ENCODE measurements at regions not wholly inside any gene's neighbourhood (a gene's known extent, or its start where the extent isn't known, plus 50 kb on each side); places are given as distances from the start of the nearest gene placed in this dataset.
"Not testable (repeated sequence)": the region's sequence is repeated elsewhere in the genome, so short reads cannot be mapped to it uniquely, and the experiment has no call there.

DNA sequence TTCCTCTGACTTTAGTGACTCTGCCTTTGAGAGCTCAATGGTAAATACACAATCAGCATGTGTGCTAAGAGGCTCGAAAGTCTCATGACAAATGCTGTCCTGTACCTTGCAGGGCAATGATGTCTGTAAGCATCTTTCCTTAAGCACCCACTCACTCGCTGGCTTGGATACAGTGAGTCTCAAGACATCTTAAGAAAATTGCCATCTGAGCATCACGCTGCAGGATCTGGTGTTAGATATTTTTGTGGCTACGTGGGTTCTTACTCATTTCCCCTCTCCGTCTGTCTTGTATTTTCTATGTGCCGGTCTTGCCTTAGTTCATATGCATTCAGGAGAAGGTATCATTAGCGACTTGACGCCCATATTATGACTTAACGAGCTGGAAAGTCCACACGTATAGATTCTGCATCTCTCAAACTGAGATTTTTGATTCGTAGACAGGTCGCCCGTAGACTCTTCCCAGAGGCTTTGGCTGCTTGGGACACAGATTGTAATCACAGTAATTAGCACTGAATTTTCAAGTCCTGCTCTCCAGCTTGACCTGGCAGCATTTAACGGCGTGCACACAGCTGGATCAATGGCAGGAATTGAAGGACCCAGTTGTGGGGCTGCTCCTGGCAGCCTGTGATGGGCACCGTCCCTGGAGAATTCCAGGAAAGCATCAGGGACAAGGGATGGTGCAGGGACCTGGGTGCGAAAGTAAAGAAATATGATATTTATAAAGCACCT, 231.2 kb downstream of the ZIC5 start:
- H3K36me3 Mint-ChIP-seq (ENCODE audit: low read depth): no peaks in the 10 kb centered on the region
- H3K4me1 Mint-ChIP-seq: peaks cover 6% of the 10 kb centered on the region
- H3K4me3 Mint-ChIP-seq: no peak overlapping the region
- ChIA-PET CTCF (interaction anchor here (0.7 kb wide), 1 partner anchor 84 kb away, joined by 3 read pairs; no protein-coding TSS in a partner anchor), POLR2A (no interaction called here)
- no peak overlapping the region for H3K27ac Mint-ChIP-seq
- no peaks in the 10 kb centered on the region for H3K9me3 Mint-ChIP-seq
- DNase-seq: no peak
- H3K27me3 Mint-ChIP-seq: no peaks in the 10 kb centered on the region

DNA sequence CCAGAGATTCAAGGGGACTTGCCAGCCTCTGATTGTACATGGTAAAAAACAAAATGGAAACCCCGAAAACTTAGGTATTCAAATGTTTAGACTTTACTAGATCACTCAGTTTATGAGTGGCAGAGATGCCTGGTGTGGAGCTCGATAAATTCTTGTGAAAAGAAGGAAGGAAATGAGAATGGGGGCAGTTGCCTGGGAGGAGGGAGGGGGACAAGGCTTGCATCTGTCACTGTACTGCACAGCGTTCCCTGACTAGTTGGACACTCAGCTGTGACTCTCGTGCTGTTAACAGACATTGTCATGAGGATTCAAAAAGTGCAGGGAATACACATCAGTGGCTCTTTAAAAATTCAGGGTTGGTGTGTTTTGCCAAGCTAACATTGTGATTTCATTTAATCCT, 232.9 kb downstream of the ZIC5 start:
- DNase-seq: no peak
- Mint-ChIP-seq H3K9me3 (no peaks in the 10 kb centered on the region), H3K36me3 (ENCODE audit: low read depth) (no peaks in the 10 kb centered on the region), H3K4me1 (peaks cover 6% of the 10 kb centered on the region), H3K4me3 (no peak overlapping the region), H3K27ac (no peak overlapping the region), H3K27me3 (peaks cover 2% of the 10 kb centered on the region)
- CTCF ChIA-PET: no interaction called here
- POLR2A ChIA-PET: interaction anchor here (0.5 kb wide), 1 partner anchor 22 kb away, joined by 3 read pairs; no protein-coding TSS in a partner anchor

DNA sequence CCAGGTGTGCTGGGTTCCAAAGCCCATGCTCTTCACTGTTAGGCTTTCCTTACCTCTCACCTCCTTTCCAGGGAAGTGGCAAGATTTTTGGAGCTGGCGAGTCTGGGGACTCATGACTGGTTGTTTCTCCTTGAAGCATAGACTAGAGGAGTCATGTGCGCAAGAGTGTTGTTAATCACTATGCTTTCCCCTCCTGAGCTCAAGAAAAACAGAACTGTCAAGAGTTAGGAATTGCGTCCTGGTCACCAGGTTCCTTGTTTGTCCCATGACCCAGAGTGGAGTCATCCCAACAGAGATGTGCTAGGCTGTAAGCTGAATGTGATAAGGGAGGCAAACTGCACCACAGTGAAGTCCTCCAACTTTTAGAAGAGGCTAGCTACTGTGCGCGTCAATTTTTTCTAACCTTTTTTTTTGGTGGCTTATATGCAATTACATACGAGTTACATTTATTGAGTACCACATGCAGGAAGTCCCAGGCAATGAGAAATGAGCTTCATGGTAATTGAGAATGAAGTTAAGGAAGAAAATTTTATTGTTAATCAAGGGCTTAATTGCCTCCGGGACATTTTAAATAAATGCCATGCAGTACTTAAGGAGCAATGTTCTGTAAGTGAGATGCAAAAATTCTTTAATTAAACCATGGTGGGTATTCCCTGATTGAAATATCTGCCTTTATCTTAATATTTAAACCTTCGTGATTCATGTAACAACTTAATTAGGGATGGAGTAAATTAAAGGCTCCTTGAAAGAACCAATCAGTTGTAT, 233.9 kb downstream of the ZIC5 start:
- H3K4me1 Mint-ChIP-seq: peaks cover 6% of the 10 kb centered on the region
- H3K36me3 Mint-ChIP-seq (ENCODE audit: low read depth): no peaks in the 10 kb centered on the region
- no peak overlapping the region for H3K4me3 Mint-ChIP-seq
- CTCF ChIA-PET: no interaction called here
- no peaks in the 10 kb centered on the region for H3K9me3 Mint-ChIP-seq
- H3K27me3 Mint-ChIP-seq: peaks cover 2% of the 10 kb centered on the region
- no peak for DNase-seq
- H3K27ac Mint-ChIP-seq: no peak overlapping the region
- POLR2A ChIA-PET: no interaction called here

DNA sequence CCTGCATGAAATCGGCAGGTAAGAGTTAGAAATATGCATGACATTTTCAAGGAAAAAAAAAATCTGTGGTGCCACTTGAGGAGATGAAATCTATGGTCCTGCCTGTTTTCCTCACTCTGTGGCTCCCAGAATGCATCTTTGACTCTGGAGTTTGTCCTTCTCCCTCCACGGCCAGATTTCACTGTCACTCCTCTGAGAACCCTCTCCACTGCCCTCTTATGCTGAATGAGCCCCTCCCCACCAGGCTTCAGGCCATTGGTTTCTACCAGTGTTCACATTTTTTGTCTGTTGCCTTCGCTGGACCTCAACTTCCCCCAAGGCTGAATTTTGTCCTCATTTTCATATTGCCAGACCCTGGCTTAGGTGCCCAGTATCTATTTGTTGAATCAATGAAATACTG, 235.0 kb downstream of the ZIC5 start:
- DNase-seq: no peak
- Mint-ChIP-seq H3K27me3 (peaks cover 2% of the 10 kb centered on the region), H3K4me1 (peaks cover 6% of the 10 kb centered on the region), H3K36me3 (ENCODE audit: low read depth) (no peaks in the 10 kb centered on the region), H3K9me3 (no peaks in the 10 kb centered on the region), H3K27ac (no peak overlapping the region), H3K4me3 (no peak overlapping the region)
- ChIA-PET CTCF (interaction anchor here (0.6 to 1.8 kb wide), 2 partner anchors 80 to 710 kb away, joined by 3 to 4 read pairs; no protein-coding TSS in a partner anchor), POLR2A (no interaction called here)

DNA sequence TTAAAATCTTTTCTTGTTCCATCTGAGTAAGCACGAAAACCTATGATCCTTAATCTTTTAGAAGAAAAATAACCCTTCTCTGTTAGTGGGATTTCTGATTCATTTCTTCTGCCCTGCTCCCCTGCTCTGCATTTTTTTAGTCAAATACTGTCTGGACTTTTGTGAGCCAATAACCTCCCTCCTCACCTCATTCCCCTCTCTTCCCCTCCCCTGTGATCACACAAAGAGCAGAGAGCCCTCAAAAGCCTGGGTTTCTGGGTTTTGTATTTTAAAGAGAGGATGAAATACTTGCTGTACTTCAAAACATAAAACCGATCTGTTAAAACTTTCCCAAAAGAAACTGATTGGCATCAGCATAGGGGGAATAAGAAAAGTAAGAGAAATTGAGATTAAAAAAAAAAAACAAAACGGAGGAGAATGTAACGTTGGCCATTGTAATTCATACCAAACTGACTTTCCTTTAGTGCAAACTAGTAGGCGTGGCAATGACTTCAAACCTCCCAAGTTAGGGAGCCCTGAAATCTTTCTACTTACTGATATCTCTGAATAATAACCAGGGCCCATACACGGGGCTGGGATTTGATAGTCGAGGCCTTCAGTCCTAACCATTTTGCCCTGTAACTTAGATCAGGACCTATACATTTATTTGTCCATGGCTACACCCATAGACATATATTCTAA, 232.9 kb downstream of the TM9SF2 start:
- no peaks in the 10 kb centered on the region for H3K4me1 Mint-ChIP-seq
- DNase-seq: no peak
- no peaks in the 10 kb centered on the region for H3K36me3 Mint-ChIP-seq (ENCODE audit: low read depth)
- peaks cover 2% of the 10 kb centered on the region for H3K27me3 Mint-ChIP-seq
- H3K9me3 Mint-ChIP-seq: no peaks in the 10 kb centered on the region
- ChIA-PET POLR2A (no interaction called here), CTCF (no interaction called here)
- no peak overlapping the region for H3K27ac Mint-ChIP-seq
- H3K4me3 Mint-ChIP-seq: no peak overlapping the region

DNA sequence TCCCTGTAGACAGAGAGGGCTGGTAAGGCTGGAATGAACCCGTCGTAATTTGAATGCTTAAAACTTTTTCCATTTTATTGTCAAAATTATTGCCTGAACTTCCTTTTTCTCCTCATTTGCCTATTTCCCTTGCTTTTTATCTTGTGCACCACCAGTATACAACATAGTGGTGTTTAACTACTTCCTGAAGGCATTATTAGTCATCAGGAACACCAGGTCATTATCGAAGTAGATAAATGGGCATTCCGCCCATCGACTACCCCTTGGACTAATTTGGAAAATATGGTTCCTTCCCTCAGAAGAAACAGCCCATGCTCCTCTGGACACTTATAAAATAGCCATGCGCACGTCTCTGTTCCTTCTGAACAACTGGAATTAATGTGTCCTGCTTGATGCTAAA, 232.1 kb downstream of the TM9SF2 start:
- ChIA-PET POLR2A (no interaction called here), CTCF (no interaction called here)
- Mint-ChIP-seq H3K4me1 (no peaks in the 10 kb centered on the region), H3K27me3 (peaks cover 2% of the 10 kb centered on the region), H3K36me3 (ENCODE audit: low read depth) (no peaks in the 10 kb centered on the region), H3K9me3 (no peaks in the 10 kb centered on the region), H3K4me3 (no peak overlapping the region), H3K27ac (no peak overlapping the region)
- no peak for DNase-seq

DNA sequence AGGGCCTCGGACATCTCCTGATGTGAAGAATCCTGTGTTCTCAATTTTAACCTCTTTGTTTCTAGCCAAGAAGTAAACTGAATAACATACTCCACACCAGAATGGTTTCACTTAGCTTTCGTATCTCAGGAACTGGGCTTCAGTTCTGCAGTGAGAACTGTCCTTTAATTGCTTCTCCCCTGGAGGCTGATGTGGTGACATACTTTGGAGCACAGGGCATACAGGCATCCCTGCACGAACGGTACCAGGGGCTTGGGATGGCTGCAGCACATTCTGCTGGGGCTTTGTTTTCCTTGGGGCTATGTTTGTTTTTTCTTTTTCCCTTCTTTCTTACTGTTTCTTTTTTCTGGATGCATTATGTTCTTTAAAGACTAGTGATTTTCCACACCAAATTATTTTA, 230.5 kb downstream of the TM9SF2 start:
- Mint-ChIP-seq H3K9me3 (no peaks in the 10 kb centered on the region), H3K27ac (no peak overlapping the region), H3K27me3 (peaks cover 2% of the 10 kb centered on the region), H3K36me3 (ENCODE audit: low read depth) (no peaks in the 10 kb centered on the region), H3K4me3 (no peak overlapping the region), H3K4me1 (no peaks in the 10 kb centered on the region)
- DNase-seq: no peak
- POLR2A ChIA-PET: no interaction called here
- CTCF ChIA-PET: interaction anchor here (0.5 kb wide), 1 partner anchor 23 kb away, joined by 4 read pairs; no protein-coding TSS in a partner anchor

DNA sequence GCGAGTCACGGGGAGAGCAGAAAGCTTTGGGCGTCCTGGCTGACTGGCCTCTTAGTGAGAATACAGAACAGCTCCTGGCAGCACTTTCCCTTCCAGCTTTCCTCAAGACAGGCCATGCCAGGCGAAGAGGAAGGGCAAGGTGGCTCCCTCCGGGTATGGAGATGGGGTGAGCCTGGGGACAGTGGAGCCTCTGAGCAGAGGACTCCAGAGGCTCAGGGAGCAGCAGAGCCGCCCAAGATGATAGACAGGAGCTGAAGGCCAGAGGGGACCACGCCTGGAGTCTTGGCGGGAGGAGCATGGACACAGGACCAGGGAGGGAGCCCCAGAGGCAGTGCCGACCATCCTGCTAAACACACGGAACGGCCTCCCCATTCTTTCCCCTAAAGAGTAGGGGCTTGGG, 229.1 kb downstream of the TM9SF2 start:
- ChIA-PET CTCF (no interaction called here), POLR2A (no interaction called here)
- Mint-ChIP-seq H3K27ac (no peak overlapping the region), H3K4me1 (no peaks in the 10 kb centered on the region), H3K4me3 (no peak overlapping the region), H3K27me3 (peaks cover 2% of the 10 kb centered on the region), H3K9me3 (no peaks in the 10 kb centered on the region), H3K36me3 (ENCODE audit: low read depth) (no peaks in the 10 kb centered on the region)
- no peak for DNase-seq

DNA sequence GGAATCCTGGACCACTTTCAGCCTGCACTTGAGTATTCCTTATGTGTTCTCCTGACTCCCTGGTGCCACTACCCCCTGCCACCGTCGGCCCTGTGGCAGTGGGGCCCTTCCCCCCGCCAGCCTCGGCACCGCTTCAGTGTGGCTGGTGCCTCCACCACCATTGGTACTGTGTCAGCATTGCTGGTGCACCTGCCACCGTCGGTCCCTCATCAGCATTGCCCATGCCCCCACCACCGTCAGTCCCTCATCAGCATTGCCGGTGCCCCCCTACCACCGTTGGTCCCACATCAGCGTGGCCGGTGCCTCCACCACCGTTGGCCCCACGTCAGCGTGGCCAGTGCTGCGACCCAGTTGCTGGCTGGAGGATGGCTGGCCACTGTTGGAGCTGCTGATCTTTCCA, 228.5 kb downstream of the TM9SF2 start:
- ChIA-PET POLR2A (no interaction called here), CTCF (no interaction called here)
- Mint-ChIP-seq H3K36me3 (ENCODE audit: low read depth) (no peaks in the 10 kb centered on the region), H3K4me3 (no peak overlapping the region), H3K9me3 (no peaks in the 10 kb centered on the region), H3K4me1 (no peaks in the 10 kb centered on the region), H3K27me3 (peaks cover 2% of the 10 kb centered on the region), H3K27ac (no peak overlapping the region)
- DNase-seq: no peak

DNA sequence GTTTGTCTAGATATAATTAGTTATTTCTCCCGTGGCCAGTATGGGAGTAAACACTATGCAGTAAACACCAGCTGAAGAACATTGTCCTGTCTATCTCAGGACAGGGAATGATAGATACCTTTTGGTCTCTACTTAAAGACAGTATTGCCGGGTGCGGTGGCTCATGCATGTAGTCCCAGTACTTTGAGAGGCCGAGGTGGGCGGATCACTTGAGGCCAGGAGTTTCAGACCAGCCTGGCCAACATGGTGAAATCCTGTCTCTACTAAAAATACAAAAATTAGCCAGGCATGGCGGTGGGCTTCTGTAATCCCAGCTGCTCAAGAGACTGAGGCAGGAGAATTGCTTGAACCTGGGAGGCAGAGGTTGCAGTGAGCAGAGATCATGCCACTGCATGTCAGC, 226.4 kb downstream of the TM9SF2 start:
- H3K4me3 Mint-ChIP-seq; CTCF ChIA-PET; H3K9me3 Mint-ChIP-seq; H3K4me1 Mint-ChIP-seq; H3K36me3 Mint-ChIP-seq (ENCODE audit: low read depth); H3K27ac Mint-ChIP-seq; POLR2A ChIA-PET; DNase-seq; H3K27me3 Mint-ChIP-seq: not testable (repeated sequence)

DNA sequence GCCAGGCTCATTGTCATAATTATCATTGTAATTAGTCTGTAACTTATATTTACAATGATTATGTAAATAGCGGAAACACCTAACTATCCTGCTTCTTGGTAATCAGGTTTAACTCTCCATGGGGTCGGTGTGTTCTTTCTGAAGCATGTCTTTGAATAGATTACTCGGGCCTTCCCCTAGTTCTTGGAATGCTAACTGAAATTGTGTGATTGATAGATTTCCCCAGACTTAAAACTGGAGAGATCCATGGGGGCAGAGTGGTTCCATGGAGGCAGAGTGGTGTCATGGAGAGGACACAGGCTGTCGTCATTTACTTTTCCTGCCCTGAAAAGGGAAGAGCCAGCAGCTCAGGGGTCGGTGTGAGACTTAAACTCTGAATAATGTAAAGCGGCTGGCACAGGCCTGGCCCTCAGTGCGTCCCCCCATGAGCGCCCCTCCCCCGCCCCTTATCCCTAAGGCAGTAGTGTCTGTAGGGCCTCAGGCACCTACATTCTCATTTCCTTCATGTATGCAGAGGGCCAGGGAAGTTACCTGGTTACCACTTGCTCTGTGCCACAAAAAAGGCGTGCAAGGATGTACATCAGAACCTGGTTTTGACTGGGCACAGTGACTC, 225.1 kb downstream of the TM9SF2 start:
- CTCF ChIA-PET: no interaction called here
- POLR2A ChIA-PET: no interaction called here
- DNase-seq: no peak
- no peaks in the 10 kb centered on the region for H3K36me3 Mint-ChIP-seq (ENCODE audit: low read depth)
- no peaks in the 10 kb centered on the region for H3K27me3 Mint-ChIP-seq
- no peak overlapping the region for H3K4me3 Mint-ChIP-seq
- no peaks in the 10 kb centered on the region for H3K9me3 Mint-ChIP-seq
- no peak overlapping the region for H3K27ac Mint-ChIP-seq
- no peaks in the 10 kb centered on the region for H3K4me1 Mint-ChIP-seq

DNA sequence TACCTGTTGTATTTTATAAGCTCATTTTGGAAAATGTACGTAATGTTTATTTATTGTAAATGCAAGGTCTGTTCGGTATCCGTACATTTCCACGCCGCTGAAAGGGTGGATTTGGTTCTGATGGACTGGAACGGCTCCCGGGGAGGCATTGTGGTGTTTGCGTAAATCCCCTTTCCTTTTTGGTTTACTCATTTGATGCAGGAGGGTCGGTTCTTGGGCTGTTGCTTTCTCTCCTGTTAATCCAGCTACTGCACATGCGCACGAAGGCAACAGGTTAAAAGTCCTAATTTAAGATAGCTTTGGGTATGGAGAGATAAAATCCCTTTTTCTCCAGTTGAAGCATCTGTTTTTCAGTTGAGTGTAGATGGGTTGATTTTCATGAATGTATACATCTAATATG, 224.4 kb downstream of the TM9SF2 start:
- POLR2A ChIA-PET: no interaction called here
- Mint-ChIP-seq H3K9me3 (no peaks in the 10 kb centered on the region), H3K4me3 (no peak overlapping the region), H3K4me1 (no peaks in the 10 kb centered on the region), H3K27me3 (no peaks in the 10 kb centered on the region), H3K36me3 (ENCODE audit: low read depth) (no peaks in the 10 kb centered on the region), H3K27ac (no peak overlapping the region)
- CTCF ChIA-PET: no interaction called here
- no peak for DNase-seq

DNA sequence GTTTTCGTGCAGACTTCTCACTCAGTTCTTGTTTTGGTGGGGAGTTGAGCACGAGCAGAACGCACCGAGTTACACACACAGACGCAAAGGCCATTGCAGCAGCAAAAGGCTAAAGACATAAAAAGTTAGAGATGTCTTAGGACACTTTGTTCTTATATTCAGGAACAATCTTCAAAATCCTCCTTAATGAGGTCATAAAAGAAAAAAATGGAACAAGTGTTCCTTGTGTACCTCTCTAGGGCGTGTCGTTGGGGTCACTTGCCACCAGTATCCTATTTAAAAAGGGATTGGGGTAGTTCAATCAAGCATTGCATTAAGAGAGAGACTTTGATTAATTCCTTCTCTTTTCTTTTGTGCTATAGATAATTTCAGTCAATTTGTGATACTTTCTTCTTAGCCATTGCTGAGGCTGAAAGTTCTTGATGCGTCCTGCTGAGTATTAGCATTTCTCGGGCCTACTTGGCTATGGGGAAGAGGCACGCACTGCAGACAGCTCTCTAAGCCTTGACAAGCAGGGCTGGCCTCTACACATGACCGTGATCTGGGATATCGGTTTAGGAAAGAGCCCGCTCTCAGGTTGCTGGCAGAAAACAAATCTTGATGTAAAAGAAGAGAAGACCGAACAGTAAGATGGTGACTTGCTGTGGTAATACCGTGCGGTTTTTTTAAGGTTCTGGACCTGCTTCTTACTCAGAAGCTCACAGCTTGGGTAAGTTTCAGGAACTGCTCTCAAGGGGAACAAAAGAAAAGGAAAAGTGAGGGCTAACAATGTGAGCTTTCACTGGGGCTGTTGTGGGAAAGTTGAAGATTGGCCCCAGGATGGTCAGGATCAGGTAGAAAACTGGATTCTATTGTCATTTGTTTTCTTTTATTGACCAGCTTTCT, 223.6 kb downstream of the TM9SF2 start:
- no peaks in the 10 kb centered on the region for H3K4me1 Mint-ChIP-seq
- DNase-seq: no peak
- no peak overlapping the region for H3K4me3 Mint-ChIP-seq
- H3K9me3 Mint-ChIP-seq: no peaks in the 10 kb centered on the region
- no peak overlapping the region for H3K27ac Mint-ChIP-seq
- CTCF ChIA-PET: no interaction called here
- H3K36me3 Mint-ChIP-seq (ENCODE audit: low read depth): no peaks in the 10 kb centered on the region
- POLR2A ChIA-PET: no interaction called here
- no peaks in the 10 kb centered on the region for H3K27me3 Mint-ChIP-seq

Data from activated CD4-positive, alpha-beta memory T cell treated with anti-CD3 and anti-CD28 coated beads, Interleukin-2, amount 10 ng/mL, durations not matched to agents 7 days and 5 days (primary cell).